NCI-H510A (cell line): ENCODE measurements at regions not wholly inside any gene's neighbourhood (a gene's known extent, or its start where the extent isn't known, plus 50 kb on each side); places are given as distances from the start of the nearest gene placed in this dataset.

Experiments used
- DNase-seq: peaks from one replicate; lab custom pipeline; 2025; lab: John Stamatoyannopoulos, UW

DNA sequence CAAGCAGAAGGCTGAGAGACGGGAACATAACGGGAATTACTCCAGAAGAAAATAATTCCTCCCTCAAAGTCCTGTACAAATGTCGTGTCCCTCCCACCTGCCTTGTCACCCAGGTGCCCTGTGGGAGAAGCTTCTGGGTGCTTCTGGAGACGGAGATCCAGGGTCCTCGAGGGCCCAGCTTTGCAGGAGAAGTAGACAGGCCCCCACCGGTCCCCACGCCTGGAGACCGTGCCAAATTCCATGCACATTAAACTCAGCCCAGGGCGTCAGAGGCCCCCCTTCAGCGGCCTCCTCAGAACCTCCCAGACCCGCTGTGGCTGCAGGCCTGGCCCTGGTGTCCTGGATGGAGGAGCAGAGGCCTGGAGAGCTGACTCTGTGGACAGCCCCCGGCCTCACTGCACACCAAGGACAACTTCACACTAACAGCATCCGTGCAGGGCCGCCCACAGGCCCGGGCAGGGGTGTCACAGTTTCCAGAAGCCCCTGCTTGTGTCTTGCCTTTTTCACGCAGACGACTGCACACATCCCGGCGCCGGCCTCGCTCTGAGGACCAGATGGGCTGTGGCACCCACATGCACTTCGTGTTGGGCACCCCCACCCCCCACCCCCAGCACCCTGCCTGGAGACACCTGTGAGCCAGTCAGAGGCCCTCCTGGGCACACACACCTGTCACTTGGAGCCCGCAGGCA lies 734.3 kb downstream of the BRD1 start:
- no peak for DNase-seq

DNA sequence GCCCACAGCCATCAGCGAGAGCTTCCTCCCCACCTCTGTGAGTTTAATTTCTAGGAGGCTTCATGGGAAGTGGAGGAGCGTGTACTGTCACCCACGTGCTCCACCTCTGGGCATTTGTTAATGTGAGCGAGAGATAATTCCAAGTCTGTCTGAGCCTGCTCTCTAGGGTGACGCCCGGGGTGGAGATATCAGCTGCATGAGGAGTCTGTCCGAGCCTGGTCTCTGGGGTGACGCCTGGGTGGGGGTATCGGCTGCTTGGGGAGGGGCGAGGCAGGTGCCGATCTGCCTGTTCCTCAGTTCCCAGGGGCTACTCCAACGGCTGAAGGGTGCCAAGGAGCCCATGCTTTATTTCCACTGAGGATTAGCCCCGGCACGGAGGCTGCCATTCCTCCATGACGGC lies 735.0 kb downstream of the BRD1 start:
- no peak for DNase-seq

DNA sequence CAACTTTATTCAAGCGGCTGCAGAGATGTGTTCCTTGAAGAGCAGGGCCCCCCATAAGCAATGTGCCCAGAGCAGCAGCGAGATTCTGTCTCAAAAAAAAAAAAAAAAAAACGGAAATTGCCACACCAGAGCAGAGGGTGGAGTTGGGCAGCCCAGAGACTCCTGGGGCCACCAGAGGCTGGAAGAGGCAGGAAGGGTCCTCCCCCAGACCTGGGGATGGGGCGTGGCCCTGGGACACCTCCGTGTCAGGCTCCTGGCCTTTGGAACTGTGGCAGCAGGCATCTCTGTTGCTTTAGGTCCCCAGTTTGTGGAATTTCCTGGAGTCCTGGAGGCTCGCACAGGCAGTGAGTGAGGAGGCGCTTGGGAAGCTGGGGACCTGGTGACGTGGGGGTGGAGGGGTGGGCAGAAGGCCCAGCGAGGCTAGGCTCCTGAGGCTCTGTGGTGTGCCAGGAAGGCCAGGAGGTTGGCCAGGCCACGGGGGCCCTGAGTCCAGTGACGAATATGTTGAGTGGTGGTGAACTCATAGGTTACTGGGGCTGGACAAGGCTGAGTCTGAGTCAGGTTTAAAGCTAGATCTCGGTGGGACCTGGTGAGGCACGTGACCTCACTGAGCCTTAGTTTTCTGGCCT lies 735.6 kb downstream of the BRD1 start:
- peak; percentile 40 for DNase-seq

DNA sequence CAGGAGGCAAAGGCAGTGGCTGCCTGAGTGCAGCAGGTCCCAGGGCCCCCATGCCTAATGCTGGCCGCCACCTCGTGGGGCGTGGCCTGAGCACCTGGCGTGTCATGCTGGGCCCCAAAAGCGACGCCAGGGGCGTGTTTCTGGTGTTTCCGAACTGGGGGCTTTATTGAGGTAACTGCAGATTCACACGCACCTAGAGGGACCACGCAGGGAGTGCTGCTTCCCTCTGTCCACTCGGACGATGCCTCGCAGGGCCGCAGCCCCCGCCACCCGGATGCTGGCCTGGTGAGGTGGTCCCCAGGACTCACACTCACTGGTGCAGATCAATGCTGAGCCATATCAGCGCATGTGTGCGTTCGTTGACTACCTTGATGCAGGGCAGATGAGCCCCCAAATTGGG lies 736.2 kb downstream of the BRD1 start:
- DNase-seq = no peak

DNA sequence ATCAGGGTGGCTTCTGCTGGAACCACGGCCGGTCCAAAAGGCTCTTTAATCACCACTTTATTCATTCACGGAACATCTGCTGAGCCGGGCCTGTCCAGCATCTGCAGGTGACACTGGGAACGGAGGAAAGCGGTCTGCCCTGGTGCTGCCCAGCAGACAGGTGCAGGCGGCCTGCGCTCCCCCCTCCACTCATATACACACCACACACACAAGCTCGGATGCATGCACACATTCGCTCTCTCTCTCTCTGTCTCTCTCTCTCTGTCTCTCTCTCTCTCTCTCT lies 736.9 kb downstream of the BRD1 start:
- peak; percentile 64 for DNase-seq

DNA sequence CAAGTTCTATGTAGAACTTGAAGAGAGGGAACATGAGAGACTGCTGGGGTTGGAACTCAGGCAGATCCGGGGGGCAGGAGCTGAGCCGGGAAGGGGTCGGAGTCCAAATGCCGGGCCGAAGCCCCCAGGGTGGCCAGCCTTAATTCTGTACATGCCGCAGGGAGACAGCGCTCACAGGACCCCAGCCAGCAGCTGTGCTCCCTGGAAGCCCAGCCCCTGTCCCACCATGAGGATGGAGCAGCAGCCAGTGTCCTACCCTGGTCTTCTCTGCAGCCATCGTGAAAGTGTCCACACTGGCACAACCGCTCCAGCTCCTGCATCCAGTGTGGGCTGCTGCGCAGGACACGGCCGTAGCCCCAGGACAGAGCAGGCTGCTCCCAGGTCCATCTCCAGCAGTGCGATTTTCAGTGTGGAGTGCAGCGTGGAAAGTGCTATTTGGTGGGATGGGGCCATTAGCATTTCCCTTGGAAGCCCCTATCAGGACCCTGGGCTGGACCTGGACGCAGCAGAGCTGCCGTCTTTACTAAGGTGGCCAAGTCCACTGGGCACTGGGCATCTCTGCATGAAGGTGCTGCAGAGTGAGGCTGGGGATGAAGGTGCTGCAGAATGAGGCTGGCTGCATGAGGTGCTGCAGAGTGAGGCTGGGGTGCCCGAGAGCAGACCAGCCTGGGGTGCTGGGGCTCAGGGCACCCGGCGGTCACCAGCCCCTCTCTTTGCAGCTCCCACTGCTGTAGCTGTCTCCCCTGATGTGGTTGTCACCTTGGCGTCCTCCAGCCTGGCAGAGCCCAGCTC lies 737.4 kb downstream of the BRD1 start:
- no peak for DNase-seq

DNA sequence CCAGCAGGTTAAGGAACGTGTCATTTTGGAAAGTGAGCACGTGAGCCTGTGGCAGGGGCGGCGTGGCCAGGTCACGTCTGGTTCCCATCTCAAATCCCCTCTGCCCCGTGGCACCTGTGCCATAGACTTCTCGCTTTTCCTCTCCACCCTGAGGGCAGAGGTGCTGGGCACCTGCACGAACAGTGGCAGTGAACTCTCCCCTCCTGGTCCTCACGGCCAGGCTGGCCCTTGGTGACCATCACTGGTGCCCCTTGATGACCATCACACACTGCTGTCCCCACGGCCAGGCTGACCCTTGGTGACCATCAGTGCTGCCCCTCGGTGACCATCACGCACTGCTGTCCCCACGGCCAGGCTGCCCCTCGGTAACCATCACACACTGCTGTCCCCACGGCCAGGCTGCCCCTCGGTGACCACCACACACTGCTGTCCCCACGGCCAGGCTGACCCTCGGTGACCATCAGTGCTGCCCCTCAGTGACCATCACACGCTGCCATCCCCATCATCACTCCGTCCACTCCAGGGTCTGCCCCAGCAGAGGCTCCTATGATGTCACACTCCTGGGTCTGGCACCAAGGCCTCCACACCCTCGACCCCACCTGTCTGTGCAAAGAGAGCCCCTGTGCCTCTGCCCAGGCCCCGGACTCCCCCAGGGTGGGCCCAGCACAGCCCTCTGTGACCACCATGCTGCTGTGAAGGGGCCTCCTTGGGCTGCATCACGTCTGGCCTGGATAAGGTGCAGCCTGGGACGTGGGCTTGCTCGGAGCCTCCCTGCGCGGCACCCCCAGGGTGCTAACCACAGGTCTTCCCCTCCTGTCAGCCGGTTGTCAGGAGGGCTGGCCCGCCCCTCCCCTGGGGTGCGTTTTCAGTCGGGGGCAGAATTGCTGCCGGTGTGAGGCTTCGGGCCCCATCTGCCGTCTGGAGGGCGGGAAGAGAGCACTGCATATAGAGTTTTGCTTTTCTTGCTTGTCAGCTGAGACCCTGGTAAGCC lies 738.6 kb downstream of the BRD1 start:
- no peak for DNase-seq

DNA sequence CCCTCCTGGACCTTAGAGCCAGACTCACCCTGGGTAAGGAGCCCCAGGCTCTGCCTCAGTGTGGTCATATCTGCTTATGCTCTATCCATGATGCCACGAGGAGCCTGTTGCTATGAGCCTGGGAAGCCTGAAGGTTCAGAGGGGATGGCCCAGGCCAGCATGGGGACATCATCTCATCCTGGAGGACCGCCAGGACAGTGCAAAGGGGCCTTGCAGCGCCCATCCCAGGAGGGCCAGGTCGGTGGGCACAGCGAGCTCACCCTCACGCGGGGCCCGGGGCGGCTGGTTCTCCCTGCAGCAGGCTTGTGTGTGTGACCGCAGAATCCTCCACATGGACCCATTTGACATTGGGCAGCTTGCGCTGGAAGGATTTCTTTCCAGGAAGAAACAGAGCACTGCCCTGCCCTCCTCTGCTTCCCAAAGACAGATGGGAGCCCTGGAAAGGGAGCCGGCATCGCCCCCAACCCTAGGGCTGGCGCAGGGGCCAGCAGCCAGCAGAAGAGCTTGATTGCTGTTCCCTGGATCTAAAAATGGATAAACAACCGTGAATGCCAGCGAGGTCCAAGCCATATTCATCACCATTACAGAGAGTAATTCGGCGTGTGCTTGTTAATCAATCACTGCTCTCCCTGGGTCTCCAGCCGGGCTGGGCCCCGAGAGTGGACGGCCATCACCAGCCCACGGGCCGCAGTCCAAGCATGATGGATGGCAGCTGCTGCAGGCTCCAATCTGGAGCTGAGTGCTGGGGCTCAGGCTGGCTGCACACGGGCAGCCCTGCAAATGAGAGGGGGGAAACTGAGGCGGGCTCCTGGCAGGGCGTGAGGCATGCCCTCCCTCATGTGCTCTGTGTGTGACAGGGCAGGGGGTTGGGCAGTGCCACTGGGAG lies 739.7 kb downstream of the BRD1 start:
- no peak for DNase-seq

DNA sequence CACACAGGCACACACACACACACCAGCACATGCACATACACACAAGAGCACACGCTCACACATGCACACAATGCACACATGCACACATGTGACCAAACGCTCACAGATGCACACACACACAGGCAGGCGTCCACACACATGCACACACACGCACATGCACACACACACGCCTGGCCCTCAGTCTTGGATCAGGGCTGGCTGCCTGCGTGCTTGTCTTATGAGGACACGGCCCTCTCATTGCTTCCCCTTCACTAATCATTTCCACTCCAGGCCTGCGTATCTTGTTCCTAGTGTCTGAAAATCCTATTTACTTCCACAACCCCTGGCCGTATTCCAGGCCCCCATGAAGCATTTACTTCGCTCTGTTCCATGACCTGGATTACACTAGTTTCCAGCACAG lies 740.5 kb downstream of the BRD1 start:
- DNase-seq = peak; percentile 39

DNA sequence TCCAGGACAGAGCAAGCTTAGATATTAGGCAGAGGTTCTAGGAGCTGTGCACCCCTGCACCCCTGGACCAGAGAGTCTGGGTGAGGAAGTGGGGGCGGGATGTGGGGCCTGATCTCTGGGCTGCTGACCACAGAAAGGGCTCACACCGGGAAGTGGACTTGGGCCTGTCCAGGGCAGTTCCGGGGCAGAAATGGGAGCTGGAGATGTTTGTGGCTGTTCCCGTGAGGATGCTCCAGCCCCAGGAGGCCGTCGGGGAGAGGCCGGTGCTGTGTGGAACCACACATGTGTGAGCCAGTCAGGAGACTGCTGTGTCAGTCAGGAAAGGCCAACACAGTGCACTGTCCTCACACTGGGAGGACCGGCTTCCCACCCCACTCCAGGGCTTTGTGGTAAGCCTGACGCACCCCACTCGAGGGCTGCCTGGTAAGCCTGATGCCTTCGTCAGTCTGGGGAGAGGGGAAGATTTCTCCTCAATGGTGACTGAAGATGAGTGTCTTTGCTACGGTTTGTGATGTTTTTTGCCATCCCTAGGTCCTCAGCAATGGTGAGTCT lies 741.0 kb downstream of the BRD1 start:
- DNase-seq = no peak

DNA sequence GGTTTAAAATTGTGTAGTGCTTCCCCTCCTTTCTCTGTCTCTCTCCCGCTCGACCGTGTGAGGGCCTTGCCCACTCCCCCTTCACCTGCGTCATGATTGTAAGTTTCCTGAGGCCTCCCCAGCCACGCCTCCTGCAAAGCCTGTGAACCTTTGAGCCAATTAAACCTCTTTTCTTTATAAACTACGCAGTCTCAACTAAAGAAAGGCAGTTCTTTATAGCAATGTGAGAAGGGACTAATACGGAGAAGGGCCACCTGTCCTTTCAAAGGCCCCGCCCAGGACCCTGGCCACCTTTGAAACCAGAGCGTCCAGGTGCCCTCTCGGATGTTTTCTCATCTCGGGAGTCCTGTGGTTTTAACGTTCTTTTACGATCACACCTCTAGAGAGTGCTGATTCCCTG lies 741.5 kb downstream of the BRD1 start:
- DNase-seq = peak; percentile 90

DNA sequence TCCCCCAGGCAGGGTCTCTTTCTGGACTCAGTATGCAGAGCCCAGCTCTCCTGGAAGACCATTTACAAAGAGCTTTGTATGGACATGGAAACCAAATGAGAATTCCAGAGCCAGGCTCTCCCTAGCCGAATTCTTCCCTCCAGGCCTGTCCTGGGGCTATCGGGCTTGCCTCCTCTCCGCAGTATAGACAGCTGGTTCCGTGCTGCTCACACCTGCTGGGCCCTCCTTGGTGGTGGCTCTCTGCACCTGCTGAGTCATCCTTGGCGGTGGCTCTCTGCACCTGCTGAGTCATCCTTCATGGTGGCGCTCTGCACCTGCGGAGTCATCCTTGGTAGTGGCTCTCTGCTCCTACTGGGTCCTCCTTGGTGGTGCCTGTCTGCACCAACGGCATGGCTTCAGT lies 743.5 kb downstream of the BRD1 start:
- DNase-seq = peak; percentile 80

DNA sequence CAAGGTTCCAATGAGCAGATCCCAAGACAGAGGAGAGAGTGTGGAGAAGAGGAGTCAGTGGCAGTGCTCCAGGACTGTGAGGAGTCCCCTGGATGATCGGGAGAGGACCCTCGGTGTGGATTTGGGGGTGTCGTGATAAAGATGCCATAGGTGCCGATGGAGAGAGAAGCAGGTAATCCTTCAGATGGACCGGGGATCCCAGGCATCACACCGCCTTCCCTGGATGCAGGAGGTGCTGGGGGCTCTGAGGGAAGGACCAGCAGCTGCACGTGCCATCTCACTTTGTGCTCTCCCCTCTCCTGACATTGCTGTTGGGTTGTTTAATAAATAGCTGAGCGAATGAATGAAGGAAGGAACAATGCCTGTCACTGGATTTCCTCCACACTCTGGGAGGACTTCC lies 744.1 kb downstream of the BRD1 start:
- no peak for DNase-seq

DNA sequence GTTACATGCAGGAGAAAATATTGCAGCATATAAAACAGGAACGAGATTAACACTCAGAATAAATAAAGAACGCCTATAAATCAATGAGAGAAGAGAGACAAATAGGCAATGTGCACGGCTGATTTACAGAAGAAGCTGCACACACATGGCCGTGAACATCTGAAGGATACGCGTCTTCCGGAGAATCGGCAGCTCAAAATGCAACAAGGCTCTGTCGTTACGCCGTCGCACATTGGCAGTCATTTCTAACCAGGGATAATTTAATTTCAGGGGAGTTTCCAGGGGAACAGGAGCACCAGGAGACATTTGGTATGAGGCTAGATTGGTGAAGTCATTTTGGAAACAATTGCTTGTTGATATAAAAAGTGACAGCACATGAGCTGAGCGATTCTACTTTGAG lies 745.2 kb downstream of the BRD1 start:
- no peak for DNase-seq

DNA sequence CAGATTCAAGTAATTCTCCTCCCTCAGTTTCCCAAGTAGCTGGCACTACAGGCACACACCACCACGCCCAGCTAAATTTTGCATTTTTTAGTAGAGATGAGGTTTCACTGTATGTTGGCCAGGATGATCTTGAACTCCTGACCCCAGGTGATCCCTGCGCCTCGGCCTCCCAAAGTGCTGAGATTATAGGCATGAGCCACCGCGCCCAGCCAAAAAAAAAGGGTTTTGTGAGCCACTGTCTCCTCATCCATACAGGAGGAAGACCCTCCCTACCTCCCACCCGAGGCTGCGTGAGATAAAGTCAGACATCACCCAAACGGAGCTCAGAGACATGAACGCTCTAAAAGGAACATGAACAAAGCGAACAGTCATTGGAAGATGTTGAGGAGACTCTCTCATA lies 745.7 kb downstream of the BRD1 start:
- DNase-seq = no peak

DNA sequence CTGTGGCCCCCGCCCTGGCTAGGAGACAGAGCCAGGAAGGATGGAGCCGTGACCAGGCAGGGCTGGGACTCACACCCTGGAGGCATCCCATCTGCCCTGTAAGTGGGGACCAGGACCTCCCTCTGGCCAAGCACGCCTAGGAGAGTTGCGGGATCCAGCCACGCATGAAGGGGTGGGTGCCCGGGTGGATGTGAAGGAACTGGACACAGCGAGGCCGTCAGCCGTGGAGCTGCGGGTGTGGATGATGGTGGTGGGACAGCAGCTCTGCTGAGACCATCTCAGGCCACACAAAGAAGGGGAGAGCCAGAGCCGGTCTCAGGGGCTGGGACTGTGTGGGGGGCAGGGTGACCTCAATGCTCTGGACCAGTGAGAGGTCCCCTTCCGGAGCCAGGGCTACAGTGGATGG lies 746.4 kb downstream of the BRD1 start:
- no peak for DNase-seq

DNA sequence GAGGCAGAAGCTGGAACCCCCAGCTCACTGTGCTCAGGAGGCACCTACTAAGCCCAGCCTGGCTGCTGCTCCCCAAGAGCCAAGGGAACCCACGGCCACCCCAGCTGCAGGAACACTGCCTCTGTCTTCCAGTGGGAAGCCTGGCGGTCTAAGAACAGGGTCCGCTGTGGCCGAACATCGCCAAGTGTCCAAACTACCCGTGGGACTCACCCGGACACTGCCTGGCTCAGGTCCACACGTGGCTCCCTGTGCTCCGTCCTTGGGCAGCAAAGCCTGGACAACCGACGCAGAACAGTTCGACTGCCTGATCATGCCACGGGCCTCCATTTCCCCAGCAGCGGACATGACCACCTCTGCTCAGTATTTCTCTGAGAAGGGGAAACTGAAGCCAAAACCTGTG lies 747.0 kb downstream of the BRD1 start:
- DNase-seq = no peak

DNA sequence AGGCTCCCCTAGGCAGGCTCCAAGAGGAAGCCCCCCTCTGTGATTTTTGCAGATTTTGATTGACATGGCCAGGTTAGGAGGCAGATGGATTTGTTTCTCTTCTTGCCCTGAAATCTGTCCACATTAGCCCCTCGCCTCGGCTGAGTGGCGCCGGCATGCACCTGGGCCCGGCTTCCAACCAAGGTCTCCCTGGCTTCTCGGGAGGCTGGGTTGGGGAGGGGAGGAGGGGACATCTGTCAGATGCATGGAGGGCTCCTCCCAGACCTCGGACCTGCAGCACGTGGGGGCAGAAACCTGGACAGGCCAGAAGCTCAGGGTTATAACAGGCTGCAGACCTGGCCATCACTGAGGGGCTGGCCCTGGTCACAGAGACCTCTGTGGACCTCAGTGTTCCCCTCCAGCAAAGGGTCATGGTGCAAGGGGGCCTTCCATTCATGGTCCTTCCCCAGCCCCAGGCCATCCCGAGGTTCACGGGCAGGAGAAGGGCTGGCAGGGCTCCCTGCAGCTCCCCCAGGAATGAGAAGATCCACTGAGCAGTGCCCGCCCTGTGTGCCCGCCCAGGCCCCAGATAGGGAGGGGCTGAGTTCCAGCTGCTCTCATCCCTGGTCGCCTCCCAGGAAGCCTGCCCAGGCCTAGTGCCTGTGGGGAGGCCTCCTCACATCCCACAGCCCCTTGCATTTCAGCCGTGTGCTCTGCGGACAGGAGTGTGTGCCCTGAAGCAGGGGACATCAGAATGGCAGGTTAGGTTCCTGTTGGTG lies 747.8 kb downstream of the BRD1 start:
- no peak for DNase-seq

DNA sequence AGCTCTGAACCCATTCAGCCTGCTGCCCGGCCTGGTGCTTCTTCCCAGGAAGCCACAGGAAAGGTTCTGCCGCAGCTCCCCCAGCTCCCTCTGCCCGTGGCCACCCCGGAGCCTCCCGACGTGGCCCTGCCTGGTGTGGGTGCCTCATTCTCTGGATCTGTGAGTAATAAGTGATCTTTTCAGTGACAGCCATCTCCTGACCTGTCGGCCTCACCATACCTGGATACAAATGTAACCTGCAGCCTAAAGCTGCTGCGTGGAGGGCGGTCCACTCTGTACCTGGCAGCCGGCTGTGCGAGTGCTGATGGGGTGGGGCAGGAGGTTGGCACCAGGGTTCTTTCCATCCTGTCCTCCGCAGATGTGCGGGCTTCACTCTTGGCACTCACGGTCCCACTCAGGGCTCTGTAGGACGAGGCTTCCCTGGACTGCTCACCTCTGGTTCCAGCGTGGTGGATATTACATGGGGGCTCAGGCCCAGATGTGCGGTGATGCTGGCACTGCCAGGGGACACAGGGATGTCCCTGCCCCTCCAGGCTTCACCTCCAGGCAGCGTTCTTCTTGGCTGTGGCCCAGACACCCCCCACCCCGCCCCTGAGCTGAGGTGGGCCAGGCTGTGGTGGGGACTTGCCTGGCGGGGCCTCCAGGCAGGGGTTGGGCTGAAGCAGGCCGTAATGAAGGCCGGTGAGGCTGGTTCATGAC lies 748.5 kb downstream of the BRD1 start:
- DNase-seq = no peak
